HG02798 (cell line): ENCODE measurements at regions not wholly inside any gene's neighbourhood (a gene's known extent, or its start where the extent isn't known, plus 50 kb on each side); places are given as distances from the start of the nearest gene placed in this dataset.

ENCODE experiments used
- ATAC-seq: cut with Tn5 transposase; IDR thresholded peaks from one replicate; pipeline ENCODE4 v1.9.1; 2021; ENCODE audit warnings: mild to moderate bottlenecking; ENCODE audit not compliant: unreplicated experiment, poor library complexity

- ATAC-seq: no peak
Measured at GRCh38 chr4:13260513-13260912, 223.6 kb downstream of the RAB28 start.

DNA sequence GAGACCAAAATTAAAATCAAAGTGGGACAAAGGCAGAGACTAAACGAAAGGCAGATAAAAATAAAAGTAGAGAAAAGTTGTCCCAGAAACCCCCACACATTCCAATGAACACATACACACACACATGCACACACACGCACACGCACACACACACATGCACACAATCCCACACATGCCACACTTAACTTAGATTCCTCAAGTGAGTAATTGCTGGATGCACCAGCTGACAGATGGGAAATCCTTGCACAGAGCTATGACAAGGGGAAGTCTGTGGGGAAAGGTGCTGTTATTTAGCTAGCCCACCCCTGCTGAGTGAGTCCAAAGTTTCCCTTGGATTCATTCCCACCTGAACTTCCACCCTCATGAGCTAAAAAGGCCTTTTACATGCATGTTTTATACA, 233.9 kb downstream of the RAB28 start:
- ATAC-seq: no peak

GRCh38 chr4:13248621-13249298, 235.4 kb downstream of the RAB28 start:
- ATAC-seq: no peak

DNA sequence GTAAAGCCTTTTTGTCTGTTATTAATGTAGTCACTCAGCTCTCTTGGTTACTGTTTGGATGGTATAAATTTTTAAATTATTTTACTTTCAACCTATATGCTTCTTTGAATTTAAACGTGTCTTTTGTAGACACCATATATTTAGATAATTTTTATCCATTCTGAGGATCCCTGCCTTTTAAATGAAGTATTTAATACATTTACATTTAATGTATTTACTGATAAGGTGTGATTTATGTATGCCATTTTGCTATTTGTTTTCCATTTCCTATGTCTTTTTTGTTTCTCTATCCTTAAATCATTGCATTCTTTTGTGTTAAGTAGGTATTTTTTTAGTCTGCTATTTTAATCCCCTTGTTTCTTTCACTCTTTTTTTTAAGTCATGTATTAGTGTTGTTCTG, 238.0 kb downstream of the RAB28 start:
- no peak for ATAC-seq

DNA sequence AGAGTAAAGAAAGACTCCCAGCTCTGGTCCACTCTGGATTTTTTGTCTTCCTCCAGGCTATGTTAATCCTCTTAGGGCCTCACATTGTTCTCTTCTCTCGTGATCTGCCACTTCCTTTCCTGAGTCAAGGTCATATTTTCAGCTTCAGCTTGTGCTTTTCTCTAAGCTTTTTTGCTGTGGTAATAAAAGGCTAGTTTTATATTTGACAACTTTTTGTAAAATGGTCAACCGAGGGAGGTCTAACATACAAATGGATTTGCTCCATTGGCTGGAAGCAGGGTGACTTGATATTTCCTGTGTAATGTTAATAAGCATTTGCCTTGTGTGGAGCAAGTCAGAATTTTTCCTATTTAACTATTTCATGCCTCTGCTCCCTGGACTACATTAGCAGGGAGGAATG, 239.7 kb downstream of the RAB28 start:
- no peak for ATAC-seq

DNA sequence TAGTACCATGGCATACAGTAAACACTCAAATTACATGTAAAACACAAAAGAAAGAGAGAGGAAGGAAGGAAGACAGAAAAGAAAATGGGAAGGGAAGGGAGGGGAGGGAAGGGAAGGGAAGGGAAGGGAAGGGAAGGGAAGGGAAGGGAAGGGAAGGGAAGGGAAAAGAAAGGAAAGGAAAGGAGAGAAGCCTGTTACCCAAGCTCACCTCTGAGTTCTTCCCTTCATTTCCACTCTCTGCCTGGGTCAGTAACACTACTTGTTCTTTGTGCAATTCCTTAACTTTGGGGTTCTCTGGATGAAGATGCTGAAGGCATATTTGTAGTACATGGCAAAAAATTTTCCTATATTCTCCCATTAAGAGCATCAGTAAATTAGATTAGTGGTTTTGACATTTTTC, 241.0 kb downstream of the RAB28 start:
- ATAC-seq: no peak

DNA sequence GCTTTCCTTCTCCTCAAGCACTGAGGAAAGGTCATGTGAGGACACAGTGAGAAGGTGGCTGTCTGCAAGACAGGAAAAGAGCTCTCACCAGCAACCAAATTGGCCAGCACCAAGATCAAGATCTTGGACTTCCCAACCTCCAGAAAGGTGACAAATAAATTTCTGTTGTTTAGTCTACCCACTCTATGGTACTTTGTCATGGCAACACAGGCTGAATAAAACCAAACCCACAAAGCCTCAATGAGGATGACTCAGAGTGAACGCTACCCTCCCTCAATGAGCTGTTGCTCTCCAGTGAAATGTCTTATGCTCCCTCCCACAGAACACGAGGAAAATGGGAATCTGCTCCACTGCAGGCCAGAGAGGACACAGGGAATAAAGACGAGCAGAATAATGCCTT, 244.1 kb downstream of the RAB28 start:
- ATAC-seq: no peak

DNA sequence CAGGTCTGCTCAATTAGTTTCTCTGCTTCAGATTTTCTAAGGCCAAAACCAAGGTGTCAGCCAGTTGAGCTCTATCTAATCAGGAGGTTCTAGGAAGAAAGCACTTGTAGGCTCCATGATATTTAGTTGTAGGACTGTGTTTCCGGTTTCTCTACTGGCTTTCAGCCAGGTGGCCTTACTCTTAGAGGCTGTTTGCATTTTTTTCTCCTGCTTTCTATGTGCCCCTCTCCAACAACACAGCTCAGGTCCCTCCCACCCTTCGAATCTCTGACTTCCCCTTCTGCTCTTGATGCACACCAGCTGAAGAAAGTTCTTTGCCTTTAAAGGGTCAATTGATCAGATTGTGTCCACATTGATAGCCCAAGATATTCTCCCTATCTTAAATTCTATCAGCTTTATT, 245.2 kb downstream of the RAB28 start:
- ATAC-seq: no peak

DNA sequence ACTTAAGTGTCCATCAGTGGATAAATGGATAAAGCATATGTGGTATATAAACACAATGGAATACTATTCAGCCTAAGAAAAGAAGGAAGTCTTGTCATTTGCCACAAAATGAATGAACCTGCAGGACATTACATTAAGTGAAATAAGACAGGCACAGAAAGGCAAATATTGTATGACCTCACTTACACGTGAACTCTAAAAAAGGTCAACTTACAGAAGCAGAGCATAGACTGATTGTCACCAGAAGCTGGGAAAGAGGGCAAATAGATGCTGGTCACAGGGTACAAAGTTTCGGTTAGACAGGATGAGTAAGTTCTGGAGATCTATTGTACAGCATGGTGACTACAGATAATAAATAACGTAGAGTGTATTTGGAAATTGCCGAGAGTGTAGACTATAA, 247.7 kb downstream of the RAB28 start:
- ATAC-seq: no peak

- no peak for ATAC-seq
Measured at GRCh38 chr4:13233755-13234154, 250.4 kb downstream of the RAB28 start.

DNA sequence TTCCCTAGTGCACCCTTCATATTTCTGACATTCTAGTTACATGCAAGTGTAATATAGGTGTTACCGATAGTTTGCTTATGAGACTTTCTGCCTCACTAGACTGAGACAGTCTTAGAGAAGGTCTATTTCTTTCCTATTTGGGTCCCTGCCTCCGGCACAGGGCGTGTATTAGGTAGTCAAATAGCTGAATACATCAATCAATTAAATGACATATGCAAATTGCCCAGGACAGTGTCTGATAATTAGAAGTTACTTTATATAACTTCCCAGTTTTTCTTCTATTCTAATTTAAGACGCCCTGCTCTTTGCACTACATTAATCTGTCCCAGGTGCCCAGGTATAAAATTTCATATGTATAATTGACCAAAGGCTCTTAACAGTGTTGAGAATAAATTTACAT, 264.2 kb downstream of the RAB28 start:
- no peak for ATAC-seq

DNA sequence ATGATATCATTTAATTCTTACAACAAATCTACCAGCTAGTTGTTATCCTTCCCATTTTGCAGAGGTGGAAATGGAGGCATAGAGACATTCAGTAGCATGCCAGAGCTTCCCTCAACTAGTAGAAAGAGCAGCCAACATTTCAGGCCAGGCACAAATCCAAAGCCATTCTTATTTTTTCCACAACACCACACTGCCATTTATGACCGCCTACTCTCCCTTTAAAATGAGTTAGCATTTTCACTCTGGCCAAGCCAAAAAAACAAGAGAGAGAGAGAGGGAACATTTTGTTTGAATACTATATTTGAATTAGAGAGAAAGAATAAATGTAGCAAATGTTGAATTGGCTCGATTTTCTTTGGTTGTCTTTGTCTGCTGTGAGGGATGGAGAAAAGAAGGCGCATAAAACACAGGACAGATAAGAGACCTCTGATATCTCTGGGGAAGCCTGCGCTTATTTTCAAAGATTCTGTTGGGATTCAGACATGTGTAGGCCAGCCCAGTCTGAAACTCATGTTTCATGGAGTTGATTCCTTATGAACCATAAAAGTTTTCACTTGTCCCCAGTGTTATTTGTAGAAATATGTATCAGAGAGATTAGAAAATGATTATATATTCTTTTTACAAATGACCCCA, 265.7 kb downstream of the RAB28 start:
- no peak for ATAC-seq

DNA sequence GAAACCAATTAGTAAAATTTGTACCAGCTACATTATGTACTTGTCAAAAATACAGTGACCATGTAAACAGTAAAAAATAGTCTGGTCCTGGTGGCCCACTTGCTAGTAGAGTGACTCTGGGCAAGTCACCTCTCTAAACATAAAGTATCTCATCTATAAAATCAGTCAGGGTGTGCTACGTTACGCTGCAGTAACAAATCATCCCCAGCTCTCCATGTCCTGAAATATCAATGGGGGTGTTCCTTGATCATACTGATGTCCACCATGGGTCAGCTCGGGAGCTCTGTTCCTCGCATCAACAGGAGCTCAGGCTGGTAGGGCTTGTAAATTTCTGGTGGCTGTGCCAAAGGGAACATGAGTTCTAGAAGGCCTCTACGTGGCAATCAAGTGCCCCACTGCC, 268.6 kb downstream of the RAB28 start:
- no peak for ATAC-seq

GRCh38 chr4:13212936-13213335, 271.2 kb downstream of the RAB28 start:
- ATAC-seq: no peak

- ATAC-seq: no peak
Measured at GRCh38 chr4:13209600-13209999, 274.5 kb downstream of the RAB28 start.

- ATAC-seq: no peak
Measured at GRCh38 chr4:13208558-13209193, 275.5 kb downstream of the RAB28 start.

DNA sequence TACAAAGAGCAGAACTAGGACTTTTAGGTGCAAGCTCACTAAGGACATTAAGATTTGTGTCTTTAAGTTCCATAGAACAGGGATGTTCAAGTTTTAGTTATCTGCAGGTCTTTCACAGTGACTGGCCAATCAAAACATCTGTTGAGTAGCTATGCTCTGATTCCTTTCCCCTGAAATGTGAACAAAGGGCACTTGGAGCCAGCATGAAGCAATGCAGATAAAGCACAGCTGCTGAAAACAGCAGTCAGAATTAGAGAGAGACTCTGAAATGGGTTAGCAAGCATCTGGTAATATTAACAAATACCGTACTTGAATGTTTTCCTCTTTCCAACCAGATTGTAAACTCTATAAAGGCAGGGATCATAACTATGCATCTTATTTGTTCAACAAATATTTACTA, 276.9 kb downstream of the RAB28 start:
- ATAC-seq: no peak

- no peak for ATAC-seq
Measured at GRCh38 chr4:13203101-13203500, 281.0 kb downstream of the RAB28 start.

GRCh38 chr4:13202701-13203100, 281.4 kb downstream of the RAB28 start:
- no peak for ATAC-seq

DNA sequence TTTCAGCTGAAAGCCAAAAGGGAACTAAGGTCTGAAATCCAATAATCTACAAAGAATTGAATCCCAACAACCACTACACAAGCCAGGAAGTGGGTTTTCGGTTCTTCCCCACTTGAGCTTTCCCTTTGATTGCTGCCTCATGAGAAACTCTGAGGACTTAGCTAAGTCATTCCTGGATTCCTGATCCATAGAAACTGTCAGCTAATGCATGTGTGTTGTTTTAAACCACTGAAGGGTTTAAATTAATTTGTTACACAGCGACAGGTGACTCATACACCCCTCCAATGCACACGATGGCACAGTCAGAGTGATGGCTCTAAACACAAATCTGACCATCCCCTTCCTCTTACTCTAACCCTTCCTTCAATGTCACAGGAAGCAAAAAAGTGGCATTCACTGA, 282.9 kb downstream of the RAB28 start:
- ATAC-seq: no peak

DNA sequence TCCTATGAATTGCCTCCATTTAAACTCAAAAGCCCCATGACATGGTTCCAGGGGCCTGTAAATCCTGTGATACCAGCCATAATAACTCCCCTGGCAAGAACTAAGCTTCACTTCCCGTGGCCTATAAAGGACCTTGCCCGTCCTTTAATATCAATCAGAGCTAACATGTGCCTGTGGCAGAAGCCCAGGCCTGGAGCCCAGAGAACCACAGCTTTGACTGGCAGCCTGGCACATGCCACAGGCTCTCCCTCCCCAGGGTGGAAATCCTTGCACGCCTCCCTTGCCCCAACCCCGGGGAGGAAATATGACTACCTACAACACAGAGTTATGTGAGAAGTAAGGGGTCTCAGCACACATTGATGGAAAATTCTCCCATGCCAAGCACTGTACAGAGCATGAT, 287.4 kb downstream of the RAB28 start:
- no peak for ATAC-seq

DNA sequence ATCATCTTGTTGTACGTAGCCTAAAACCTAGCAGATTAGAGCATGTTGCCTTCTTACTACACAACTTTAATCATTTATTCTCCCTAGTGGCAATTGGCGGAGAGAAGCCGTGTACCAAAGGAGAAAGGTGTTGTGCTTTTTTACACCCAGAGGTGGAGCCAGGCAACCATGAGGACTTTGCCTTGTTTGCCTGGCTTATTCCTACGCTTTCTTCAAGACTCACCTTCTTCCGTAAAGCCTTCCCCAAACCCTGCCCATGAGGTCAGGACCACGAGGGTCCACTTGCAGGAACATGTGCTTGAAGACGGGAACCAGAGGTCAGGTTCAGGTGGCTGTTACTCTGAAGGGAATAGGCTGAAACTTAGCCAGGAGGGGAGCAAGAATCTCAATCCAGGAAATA, 290.5 kb downstream of the RAB28 start:
- no peak for ATAC-seq
